GM20000 (cell line): ENCODE measurements at regions not wholly inside any gene's neighbourhood (a gene's known extent, or its start where the extent isn't known, plus 50 kb on each side); places are given as distances from the start of the nearest gene placed in this dataset.
"Not testable (repeated sequence)": the region's sequence is repeated elsewhere in the genome, so short reads cannot be mapped to it uniquely, and the experiment has no call there.

ENCODE experiments used
- DNase-seq: peaks from one replicate; pipeline ENCODE4 v3.0.0; 2012; ENCODE audit warnings: low spot score
- CTCF ChIP-seq: IDR thresholded peaks from 2 replicates; pipeline ENCODE4 v1.5.1; 2012; ENCODE audit warnings: mild to moderate bottlenecking, control low read depth; ENCODE audit errors: extremely low read depth, missing control alignments

GRCh38 chr15:81882504-81882903, 163.3 kb downstream of the MEX3B start:
- TF ChIP-seq CTCF, result no peak
- no peak for DNase-seq

GRCh38 chr15:81880833-81881232, 165.0 kb downstream of the MEX3B start:
- no peak for DNase-seq
- TF ChIP-seq CTCF, result no peak

GRCh38 chr15:81880314-81880713, 165.5 kb downstream of the MEX3B start:
- TF ChIP-seq CTCF, result no peak
- no peak for DNase-seq

GRCh38 chr15:81875717-81876116, 170.1 kb downstream of the MEX3B start:
- not testable (repeated sequence) for DNase-seq

GRCh38 chr15:81870746-81871106, 175.1 kb downstream of the MEX3B start:
- not testable (repeated sequence) for DNase-seq

- DNase-seq, result not testable (repeated sequence)
Measured at GRCh38 chr15:81870062-81870745, 175.6 kb downstream of the MEX3B start.

GRCh38 chr15:81869161-81869954, 176.5 kb downstream of the MEX3B start:
- no peak for TF ChIP-seq CTCF
- DNase-seq, result no peak

- TF ChIP-seq CTCF, result no peak
- peak; percentile 81 for DNase-seq
Measured at GRCh38 chr15:81865850-81866537, 179.8 kb downstream of the MEX3B start.

- TF ChIP-seq CTCF, result no peak
- DNase-seq, result no peak
Measured at GRCh38 chr15:81863162-81863561, 182.7 kb downstream of the MEX3B start.
